ENCODE measurements at regions not wholly inside any gene's neighbourhood (a gene's known extent, or its start where the extent isn't known, plus 50 kb on each side); places are given as distances from the start of the nearest gene placed in this dataset.

GRCh38 chr3:163335429-163335828, 1742.9 kb downstream of the SI start:
- TF ChIP-seq GATA2 (IDR thresholded peaks at IDR 0.05; ENCODE audit: low read depth, low read length) (no peak), GATA3 (IDR thresholded peaks at IDR 0.05; ENCODE audit: low read depth, low read length) (no peak)

Data from SH-SY5Y (cell line).